GOT3 (cell line): ENCODE measurements at regions not wholly inside any gene's neighbourhood (a gene's known extent, or its start where the extent isn't known, plus 50 kb on each side); places are given as distances from the start of the nearest gene placed in this dataset.
"Not testable (repeated sequence)": the region's sequence is repeated elsewhere in the genome, so short reads cannot be mapped to it uniquely, and the experiment has no call there.

Experiments
- DNase-seq: peaks from one replicate; lab custom pipeline; 2025; ENCODE audit warnings: mixed read lengths; lab: John Stamatoyannopoulos, UW

DNA sequence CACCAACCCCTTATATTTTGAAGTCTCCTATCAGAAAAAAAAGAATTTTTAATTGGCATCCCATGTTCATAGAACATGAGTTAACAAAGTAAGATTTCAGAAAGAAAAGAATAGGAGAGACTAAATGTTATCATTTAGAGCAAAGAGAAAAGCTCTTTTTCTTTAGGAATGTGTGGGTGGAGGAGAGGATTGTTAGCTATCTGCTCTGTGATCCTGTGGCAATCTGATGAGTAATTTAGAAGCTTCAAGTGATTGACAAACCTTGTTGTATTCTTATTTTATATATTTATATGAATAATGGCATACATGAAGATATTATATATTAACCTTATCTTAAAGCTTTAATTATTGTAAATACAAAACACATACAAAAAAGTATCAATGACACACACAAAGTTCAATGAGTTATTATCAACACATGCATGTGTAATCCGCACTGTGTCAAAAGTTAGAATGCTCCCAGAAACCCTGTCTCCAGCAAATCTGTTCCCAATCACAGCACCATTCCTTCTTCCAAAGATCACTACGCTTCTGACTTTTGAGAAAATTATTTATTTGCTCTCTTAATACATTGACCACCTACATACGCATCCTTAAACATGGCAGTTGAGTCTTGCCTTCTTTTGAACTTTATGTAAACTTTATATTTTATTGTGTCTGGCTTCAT lies 907.4 kb downstream of the MCTP2 start:
- DNase-seq: no peak

DNA sequence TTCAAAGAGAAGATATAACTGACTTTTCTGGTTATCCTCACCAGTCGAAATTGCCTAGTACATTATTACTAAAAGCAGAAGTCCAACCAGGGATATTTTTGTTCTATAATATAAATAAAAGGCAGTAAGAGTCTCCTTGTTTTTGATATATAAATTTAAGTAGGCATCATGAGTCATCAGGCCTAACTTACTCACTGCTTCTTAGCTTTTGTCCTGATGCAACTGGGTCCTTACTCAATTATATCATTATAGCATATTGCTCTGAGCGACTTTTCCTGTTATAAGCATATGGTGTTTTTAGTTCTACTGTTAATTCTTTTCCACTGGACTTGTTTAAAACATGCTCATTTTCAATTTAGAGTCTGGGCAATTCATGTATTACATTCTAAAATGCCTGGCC lies 910.1 kb downstream of the MCTP2 start:
- DNase-seq: no peak

GRCh38 chr15:95142531-95142930 lies 911.2 kb downstream of the MCTP2 start:
- no peak for DNase-seq

DNA sequence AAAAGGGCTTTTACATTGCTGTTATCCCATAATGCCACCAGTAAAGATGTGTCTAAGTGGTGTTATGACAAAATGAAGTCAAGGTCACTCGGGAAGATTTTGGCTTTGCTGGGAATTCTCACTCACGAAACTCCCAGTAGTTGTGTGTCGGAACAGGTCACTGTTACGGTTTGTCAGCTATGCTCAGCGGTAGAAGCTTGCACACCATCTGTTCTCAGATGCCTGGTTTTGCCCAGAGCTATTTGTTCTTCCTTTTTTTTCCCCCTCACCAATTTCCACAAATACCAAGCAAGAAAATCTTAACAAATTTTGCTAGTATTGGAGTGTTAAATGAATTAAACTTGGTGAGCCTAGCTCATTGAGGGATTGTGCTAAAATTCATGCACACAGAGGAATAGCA lies 915.1 kb downstream of the MCTP2 start:
- DNase-seq: no peak

DNA sequence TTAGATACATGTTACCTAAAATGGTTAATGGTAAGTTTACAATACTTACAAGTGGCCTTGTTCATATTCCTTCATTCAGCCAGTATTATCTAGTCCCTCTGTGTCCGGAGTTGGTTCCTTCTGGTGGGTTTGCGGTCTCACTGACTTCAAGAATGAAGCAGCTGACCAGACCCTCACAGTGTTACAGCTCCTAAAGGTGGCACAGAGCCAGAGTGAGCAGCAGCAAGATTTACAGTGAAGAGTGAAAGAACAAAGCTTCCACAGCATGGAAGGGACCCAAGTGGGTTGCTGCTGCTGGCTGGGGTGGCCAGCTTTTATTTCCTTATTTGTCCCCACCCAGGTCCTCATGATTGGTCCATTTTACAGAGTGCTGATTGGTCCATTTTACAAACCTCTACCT lies 916.8 kb downstream of the MCTP2 start:
- DNase-seq: no peak

- DNase-seq: no peak
These were observed 917.7 kb downstream of the MCTP2 start for GRCh38 chr15:95149036-95149435.

- no peak for DNase-seq
These were observed 918.4 kb downstream of the MCTP2 start for GRCh38 chr15:95149771-95150170.

GRCh38 chr15:95150466-95150865 lies 919.1 kb downstream of the MCTP2 start:
- DNase-seq: no peak

DNA sequence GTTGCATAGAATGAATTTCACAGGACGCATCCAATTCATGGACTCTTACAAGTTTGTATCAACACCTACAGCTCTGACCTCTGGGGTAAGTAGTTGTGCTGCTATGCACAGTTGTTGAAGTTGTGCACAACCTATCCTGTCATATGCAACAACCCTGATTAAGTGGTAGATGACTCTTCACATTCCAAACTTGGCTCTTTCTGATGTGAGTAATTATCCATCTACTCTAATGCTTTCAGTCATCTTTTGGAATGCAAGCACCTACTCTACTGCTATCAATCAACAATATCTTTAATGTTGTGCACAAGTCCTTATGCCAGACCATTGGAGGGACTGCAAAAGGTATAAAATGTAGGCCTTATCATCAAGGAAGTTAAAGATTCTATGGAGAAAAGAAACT lies 921.4 kb downstream of the MCTP2 start:
- no peak for DNase-seq

DNA sequence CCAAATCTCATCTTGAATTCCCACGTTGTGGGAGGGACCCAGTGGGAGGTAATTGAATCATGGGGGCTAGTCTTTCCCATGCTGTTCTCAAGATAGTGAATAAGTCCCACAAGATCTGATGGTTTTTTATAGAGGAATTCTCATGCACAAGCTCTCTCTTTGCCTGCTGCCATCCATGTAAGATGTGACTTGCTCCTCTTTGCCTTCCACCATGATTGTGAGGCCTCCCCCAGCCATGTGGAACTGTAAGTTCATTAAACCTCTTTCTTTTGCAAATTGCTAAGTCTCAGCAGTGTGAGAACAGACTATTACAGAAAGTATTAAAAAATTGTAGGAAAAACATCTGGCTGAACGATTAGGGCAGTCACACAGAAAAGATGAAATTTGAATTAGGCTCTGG lies 921.8 kb downstream of the MCTP2 start:
- DNase-seq: not testable (repeated sequence)

DNA sequence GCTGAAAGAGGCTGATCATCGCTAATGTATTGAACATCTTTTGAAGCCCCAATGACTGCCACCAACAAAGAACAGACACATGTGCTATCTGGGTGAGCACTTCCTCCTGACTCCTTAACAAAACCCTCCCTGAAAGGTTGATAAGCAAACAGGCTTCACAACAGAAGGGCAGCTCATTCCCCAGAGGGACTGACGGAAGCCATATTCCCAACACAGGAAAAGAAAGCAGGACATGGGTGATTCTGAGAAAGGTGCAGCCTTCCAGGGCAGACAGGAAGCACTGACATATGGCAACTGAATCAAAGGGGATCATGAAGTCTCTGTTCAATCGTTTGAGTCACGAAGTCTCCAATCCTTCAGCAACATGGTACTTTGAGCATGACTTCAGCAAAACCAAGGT lies 929.0 kb downstream of the MCTP2 start:
- DNase-seq: no peak

GRCh38 chr15:95162069-95162468 lies 930.7 kb downstream of the MCTP2 start:
- DNase-seq: no peak

DNA sequence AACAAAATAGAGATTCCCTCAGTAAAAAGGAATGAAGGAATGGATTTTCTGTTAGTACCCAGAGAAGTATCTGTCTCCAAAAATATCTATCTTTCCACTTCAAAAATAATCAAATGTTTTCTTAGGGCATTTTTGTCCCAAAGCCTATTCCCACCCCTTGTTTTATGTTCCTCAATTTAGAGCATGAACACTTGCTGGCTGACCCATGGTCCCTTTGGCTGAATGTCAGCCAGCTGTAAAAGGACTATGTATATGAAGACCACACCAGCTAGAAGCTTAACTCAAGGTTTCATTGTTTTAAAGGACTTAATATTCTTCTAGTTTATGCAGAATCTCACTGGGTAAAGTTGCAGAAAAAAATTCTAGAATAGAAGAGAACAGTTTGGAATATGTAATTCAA lies 931.2 kb downstream of the MCTP2 start:
- DNase-seq: no peak

DNA sequence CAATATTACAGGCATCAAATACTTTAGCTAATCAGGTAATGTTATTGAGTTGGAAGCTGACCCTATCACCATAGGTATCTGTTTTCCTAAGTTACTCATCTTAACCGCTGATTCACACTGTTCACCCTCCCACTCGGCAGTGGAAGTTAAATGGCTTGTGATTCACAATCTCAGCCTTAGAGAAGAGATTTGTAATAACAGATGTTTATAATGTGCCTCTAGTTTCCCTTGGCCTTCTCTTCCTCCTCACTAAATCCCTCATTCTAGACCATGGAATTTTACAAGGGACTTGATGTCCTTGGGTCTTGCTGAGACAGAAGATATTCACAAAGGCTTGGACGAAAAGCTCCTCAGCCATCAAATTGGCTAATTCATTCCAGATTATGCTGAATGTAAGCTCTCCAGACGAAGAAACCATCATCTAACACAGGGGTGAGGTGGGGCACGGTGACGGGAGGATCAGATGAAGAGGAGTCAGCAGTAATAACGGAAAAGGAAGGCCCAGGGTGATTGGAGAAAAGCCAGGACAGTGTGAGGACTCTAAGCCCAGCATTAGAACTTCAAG lies 931.7 kb downstream of the MCTP2 start:
- DNase-seq: no peak

DNA sequence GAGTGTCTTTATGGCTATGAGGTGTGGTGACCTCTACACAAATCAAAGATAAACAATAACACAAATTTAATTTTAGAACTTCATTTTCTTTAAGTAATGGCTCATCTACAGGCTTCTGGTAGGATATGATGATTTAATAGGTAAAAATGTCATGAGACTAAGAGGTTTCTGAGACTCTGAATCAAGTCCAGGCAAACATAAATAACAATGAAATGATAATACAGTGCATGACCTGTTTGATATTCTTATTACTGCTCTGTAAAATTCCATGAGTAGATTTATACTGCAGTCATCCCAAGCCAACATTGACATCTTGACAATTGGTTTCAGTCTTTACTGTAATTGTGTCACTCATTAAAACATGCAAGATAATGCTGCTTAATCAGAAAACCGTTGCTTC lies 936.8 kb downstream of the MCTP2 start:
- no peak for DNase-seq

- no peak for DNase-seq
These were observed 937.6 kb downstream of the MCTP2 start for GRCh38 chr15:95168951-95169431.

- no peak for DNase-seq
These were observed 938.4 kb downstream of the MCTP2 start for GRCh38 chr15:95169541-95170459.

GRCh38 chr15:95170561-95171380 lies 939.4 kb downstream of the MCTP2 start:
- DNase-seq: no peak

DNA sequence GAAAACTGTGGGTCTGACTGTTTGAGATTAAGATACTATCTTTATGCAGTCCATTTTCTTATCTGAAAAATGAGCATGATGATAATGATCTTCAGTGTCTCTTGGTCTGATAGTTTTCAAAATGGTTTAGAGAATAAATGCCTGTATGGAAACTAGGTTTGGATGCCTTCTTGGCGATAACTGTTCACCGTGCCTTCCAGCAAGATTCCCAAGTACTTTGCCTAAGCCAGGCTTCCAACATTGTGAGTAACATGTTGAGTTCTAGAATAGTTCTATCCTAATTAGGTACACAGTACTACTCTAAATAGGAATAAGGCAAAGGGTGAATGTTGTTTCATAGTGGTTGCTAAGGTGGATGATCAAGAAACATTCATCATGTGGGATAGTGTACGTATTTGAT lies 940.2 kb downstream of the MCTP2 start:
- no peak for DNase-seq

DNA sequence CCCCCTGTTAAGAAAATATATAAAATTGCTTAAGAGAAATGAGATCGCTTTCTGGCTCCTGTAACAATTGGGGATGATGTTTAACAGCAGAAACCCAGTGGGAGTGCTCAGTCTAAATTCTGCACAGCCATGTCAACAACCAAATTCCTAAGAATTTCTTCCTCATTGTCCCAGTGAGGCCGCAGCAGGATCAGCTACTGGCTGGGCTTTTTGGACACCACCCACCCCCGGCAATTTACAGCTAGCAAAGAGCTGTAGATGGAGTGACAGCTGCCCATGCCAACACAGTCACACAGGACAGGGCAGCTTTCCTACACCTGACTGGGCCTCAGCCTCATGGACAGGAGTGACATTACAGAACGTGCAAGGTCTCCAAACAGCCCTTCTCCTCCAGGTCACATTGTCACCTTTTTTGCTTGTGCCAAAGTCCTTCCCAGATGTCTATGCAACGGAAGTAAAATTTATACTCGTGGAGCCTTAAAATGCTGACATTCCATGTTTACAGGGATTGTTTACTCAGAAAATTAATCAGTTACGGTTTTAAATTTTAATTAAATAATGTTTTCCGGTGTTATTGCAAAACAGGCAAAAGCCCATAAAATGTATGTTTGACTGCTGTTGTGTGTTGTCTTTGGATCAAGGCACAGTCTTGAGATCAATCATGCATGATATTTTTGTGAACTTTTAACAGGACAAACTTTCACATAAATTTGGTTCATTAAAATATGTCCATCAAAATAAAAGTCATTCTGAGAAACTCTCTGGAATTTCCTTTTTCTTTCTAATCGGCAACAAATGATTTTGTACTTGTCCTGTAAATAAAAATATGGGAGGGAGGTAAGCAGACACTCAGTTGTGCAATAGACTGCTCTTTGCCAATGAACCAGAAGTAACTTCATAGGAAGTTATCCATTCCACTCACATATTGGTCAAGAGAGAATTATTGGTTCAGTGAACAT lies 943.2 kb downstream of the MCTP2 start:
- no peak for DNase-seq
